Fibroblast of lung (primary cell): ENCODE measurements at regions not wholly inside any gene's neighbourhood (a gene's known extent, or its start where the extent isn't known, plus 50 kb on each side); places are given as distances from the start of the nearest gene placed in this dataset.

Experiments used
- DNase-seq, 2 donors: peaks; one replicate each; pipeline versions ENCODE4 v3.0.0 to v3.0.0-alpha.2; 2010; ENCODE audit warnings: low read depth in 2 of 2
- H2AFZ ChIP-seq: 2 replicates; pipeline ENCODE4 v1.5.1; 2012; ENCODE audit warnings: low read length, control low read depth, inconsistent platforms
- H3K27ac ChIP-seq: 2 replicates; pipeline ENCODE4 v1.5.1; 2011; ENCODE audit warnings: low read length, control low read depth; ENCODE audit not compliant: insufficient read depth
- H3K27me3 ChIP-seq: 2 replicates; pipeline ENCODE4 v1.5.1; 2011; ENCODE audit warnings: mild to moderate bottlenecking, low read length; ENCODE audit not compliant: control insufficient read depth, insufficient read depth
- H3K36me3 ChIP-seq: 2 replicates; pipeline ENCODE4 v1.5.1; 2011; ENCODE audit warnings: low read length; ENCODE audit not compliant: control insufficient read depth, insufficient read depth
- H3K4me1 ChIP-seq: 2 replicates; pipeline ENCODE4 v1.5.1; 2011; ENCODE audit warnings: low read length; ENCODE audit not compliant: control insufficient read depth, insufficient read depth; ENCODE audit errors: extremely low read depth
- H3K4me2 ChIP-seq: 2 replicates; pipeline ENCODE4 v1.5.1; 2011; ENCODE audit warnings: low read length, control low read depth; ENCODE audit not compliant: insufficient read depth; ENCODE audit errors: extremely low read depth
- H3K4me3 ChIP-seq, 4 experiments: fragments of 200-600 bp in 1 of 4; sonication (generic) in 1 of 4; replicated peaks in 1 of 4; 2 replicates each; pipeline ENCODE4 v1.5.1; 2011 to 2016; ENCODE audit warnings: low read length in 4 of 4, low read depth in 3 of 4, mild to moderate bottlenecking in 3 of 4, control low read depth in 2 of 4, inconsistent platforms in 1 of 4, mixed read lengths in 1 of 4; ENCODE audit not compliant: insufficient read depth in 1 of 4; ENCODE audit errors: control extremely low read depth in 1 of 4
- H3K79me2 ChIP-seq: 2 replicates; pipeline ENCODE4 v1.5.1; 2012; ENCODE audit warnings: mild to moderate bottlenecking, low read length, inconsistent platforms; ENCODE audit not compliant: control insufficient read depth, insufficient read depth
- H3K9ac ChIP-seq: 2 replicates; pipeline ENCODE4 v1.5.1; 2011; ENCODE audit warnings: mild to moderate bottlenecking, low read length, control low read depth; ENCODE audit not compliant: insufficient read depth
- H3K9me3 ChIP-seq: 2 replicates; pipeline ENCODE4 v1.5.1; 2012; ENCODE audit warnings: low read depth, low read length; ENCODE audit not compliant: control insufficient read depth, insufficient read depth
- H4K20me1 ChIP-seq: 2 replicates; pipeline ENCODE4 v1.5.1; 2011; ENCODE audit warnings: low read length; ENCODE audit not compliant: control insufficient read depth, insufficient read depth; ENCODE audit errors: extremely low read depth
- EZH2 ChIP-seq: IDR thresholded peaks from 2 replicates; pipeline ENCODE4 v1.5.1; 2012; ENCODE audit warnings: low read length, control low read depth, mild to moderate bottlenecking; ENCODE audit errors: missing control alignments
- TF ChIP-seq, protein P1 (sequence below), 2 donors: IDR thresholded peaks in 1 of 2; conservative IDR thresholded peaks in 1 of 2; 1 replicate in 1 of 2; 2 replicates in 1 of 2; pipeline ENCODE4 v1.5.1; 2011 to 2012; ENCODE audit warnings: low read length in 2 of 2, control low read depth in 1 of 2, inconsistent platforms in 1 of 2, low read depth in 1 of 2, mild to moderate bottlenecking in 1 of 2

- Histone ChIP-seq H4K20me1 (no peaks in the 10 kb centered on the region), H3K79me2 (no peaks in the 10 kb centered on the region), H3K4me3 (no peak overlapping the region), H3K9me3 (no peaks in the 10 kb centered on the region), H3K4me1 (no peaks in the 10 kb centered on the region), H3K27me3 (no peaks in the 10 kb centered on the region), H3K36me3 (no peaks in the 10 kb centered on the region), H3K9ac (no peak overlapping the region), H2AFZ (no peak overlapping the region), H3K4me2 (no peak overlapping the region), H3K27ac (no peak overlapping the region)
- no peak for TF ChIP-seq EZH2
- TF ChIP-seq, protein P1, sequence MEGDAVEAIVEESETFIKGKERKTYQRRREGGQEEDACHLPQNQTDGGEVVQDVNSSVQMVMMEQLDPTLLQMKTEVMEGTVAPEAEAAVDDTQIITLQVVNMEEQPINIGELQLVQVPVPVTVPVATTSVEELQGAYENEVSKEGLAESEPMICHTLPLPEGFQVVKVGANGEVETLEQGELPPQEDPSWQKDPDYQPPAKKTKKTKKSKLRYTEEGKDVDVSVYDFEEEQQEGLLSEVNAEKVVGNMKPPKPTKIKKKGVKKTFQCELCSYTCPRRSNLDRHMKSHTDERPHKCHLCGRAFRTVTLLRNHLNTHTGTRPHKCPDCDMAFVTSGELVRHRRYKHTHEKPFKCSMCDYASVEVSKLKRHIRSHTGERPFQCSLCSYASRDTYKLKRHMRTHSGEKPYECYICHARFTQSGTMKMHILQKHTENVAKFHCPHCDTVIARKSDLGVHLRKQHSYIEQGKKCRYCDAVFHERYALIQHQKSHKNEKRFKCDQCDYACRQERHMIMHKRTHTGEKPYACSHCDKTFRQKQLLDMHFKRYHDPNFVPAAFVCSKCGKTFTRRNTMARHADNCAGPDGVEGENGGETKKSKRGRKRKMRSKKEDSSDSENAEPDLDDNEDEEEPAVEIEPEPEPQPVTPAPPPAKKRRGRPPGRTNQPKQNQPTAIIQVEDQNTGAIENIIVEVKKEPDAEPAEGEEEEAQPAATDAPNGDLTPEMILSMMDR (conservative IDR thresholded peaks at IDR 0.05 in 1 of 2, IDR thresholded peaks at IDR 0.05 in 1 of 2; ENCODE audit: low read depth in 1 of 2, low read length in 2 of 2): no peak
- DNase-seq: peak in 1 of 2 donors; percentile 61
These were observed 74.6 kb upstream of the NUDT7 start for GRCh38 chr16:77647726-77648125.

DNA sequence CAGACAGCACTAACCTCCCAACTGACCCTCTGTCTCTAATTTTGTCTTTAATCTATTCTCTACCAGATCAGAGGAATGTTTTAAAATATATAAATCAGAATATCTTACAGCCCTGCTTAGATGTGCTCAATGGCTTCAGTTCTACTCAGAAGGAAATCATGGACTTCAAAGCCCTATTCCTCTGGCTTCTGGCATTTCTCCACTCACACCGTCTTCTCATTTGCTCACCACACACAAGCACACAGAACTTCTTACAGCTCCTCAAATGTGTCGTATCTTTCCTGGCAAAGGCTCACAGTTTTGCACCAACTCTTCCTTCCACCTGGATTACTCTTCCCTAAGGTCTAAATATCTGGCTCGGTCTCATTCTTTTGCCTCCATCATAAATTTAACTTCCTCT, 71.6 kb upstream of the NUDT7 start:
- Histone ChIP-seq H3K4me3 (no peak overlapping the region), H2AFZ (no peak overlapping the region), H3K9me3 (no peaks in the 10 kb centered on the region), H3K27ac (no peak overlapping the region), H4K20me1 (no peaks in the 10 kb centered on the region), H3K9ac (no peak overlapping the region), H3K4me1 (no peaks in the 10 kb centered on the region), H3K4me2 (no peak overlapping the region), H3K79me2 (no peaks in the 10 kb centered on the region), H3K36me3 (no peaks in the 10 kb centered on the region), H3K27me3 (no peaks in the 10 kb centered on the region)
- DNase-seq: no peak
- TF ChIP-seq EZH2: no peak
- TF ChIP-seq, protein P1 (conservative IDR thresholded peaks at IDR 0.05 in 1 of 2, IDR thresholded peaks at IDR 0.05 in 1 of 2; ENCODE audit: low read depth in 1 of 2, low read length in 2 of 2): no peak

GRCh38 chr16:77652399-77652798, 69.9 kb upstream of the NUDT7 start:
- Histone ChIP-seq H3K4me3 (no peak overlapping the region), H2AFZ (no peak overlapping the region), H3K27ac (no peak overlapping the region), H3K4me2 (no peak overlapping the region), H3K36me3 (no peaks in the 10 kb centered on the region), H3K79me2 (no peaks in the 10 kb centered on the region), H3K27me3 (no peaks in the 10 kb centered on the region), H4K20me1 (no peaks in the 10 kb centered on the region), H3K9me3 (no peaks in the 10 kb centered on the region), H3K4me1 (no peaks in the 10 kb centered on the region), H3K9ac (no peak overlapping the region)
- TF ChIP-seq, protein P1 (conservative IDR thresholded peaks at IDR 0.05 in 1 of 2, IDR thresholded peaks at IDR 0.05 in 1 of 2; ENCODE audit: low read depth in 1 of 2, low read length in 2 of 2): no peak
- TF ChIP-seq EZH2: no peak
- no peak for DNase-seq
